ENCODE measurements at regions not wholly inside any gene's neighbourhood (a gene's known extent, or its start where the extent isn't known, plus 50 kb on each side); places are given as distances from the start of the nearest gene placed in this dataset.

DNA sequence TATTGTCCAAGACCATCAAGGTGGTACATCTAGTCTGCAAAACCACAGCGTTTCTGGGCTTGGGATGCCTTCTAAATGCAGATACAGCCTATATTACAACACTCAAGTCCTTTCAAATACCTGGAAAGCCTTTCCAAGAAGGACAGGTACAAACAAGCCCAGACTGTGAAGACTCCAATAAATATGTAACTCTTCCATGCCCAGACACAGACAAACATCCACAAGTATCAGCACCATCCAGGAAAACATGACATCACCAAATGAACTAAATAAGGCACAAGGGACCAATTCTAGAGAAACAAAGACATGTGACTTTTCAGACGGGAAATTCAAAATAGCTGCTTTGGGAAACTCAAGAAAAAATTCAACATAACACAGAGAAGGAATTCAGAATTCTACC lies 152.7 kb upstream of the POC5 start:
- TF ChIP-seq, protein P1, sequence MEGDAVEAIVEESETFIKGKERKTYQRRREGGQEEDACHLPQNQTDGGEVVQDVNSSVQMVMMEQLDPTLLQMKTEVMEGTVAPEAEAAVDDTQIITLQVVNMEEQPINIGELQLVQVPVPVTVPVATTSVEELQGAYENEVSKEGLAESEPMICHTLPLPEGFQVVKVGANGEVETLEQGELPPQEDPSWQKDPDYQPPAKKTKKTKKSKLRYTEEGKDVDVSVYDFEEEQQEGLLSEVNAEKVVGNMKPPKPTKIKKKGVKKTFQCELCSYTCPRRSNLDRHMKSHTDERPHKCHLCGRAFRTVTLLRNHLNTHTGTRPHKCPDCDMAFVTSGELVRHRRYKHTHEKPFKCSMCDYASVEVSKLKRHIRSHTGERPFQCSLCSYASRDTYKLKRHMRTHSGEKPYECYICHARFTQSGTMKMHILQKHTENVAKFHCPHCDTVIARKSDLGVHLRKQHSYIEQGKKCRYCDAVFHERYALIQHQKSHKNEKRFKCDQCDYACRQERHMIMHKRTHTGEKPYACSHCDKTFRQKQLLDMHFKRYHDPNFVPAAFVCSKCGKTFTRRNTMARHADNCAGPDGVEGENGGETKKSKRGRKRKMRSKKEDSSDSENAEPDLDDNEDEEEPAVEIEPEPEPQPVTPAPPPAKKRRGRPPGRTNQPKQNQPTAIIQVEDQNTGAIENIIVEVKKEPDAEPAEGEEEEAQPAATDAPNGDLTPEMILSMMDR (IDR thresholded peaks at IDR 0.05): no peak
- TF ChIP-seq POLR2A (IDR thresholded peaks at IDR 0.05): no peak

All from lower leg skin (tissue), 3 donors.